Sigmoid colon (tissue), 6 donors: ENCODE measurements at regions not wholly inside any gene's neighbourhood (a gene's known extent, or its start where the extent isn't known, plus 50 kb on each side); places are given as distances from the start of the nearest gene placed in this dataset.
"Not testable (repeated sequence)": the region's sequence is repeated elsewhere in the genome, so short reads cannot be mapped to it uniquely, and the experiment has no call there.

Source experiments
- DNase-seq: peaks from one replicate; pipeline ENCODE4 v3.0.0-alpha.2; 2019
- H3K27ac ChIP-seq, 4 donors: fragments of 200-600 bp; sonication (generic); one replicate each; pipeline ENCODE4 v1.5.1; 2016 to 2019; ENCODE audit warnings: mild to moderate bottlenecking in 1 of 4
- H3K27me3 ChIP-seq, 3 donors: fragments of 200-600 bp; sonication (generic); one replicate each; pipeline ENCODE4 v1.5.1; 2019; ENCODE audit warnings: mild to moderate bottlenecking in 1 of 3
- H3K36me3 ChIP-seq, 4 donors: fragments of 200-600 bp; sonication (generic); one replicate each; pipeline ENCODE4 v1.5.1; 2016 to 2019
- H3K4me1 ChIP-seq, 4 donors: fragments of 200-600 bp; sonication (generic); one replicate each; pipeline ENCODE4 v1.5.1; 2017 to 2019
- H3K4me3 ChIP-seq, 4 donors: fragments of 200-600 bp; sonication (generic); one replicate each; pipeline ENCODE4 v1.5.1; 2017 to 2019; ENCODE audit warnings: mild to moderate bottlenecking in 2 of 4, moderate library complexity in 1 of 4
- H3K9me3 ChIP-seq, 4 donors: fragments of 200-600 bp in 3 of 4; sonication (generic) in 3 of 4; one replicate each; pipeline versions ENCODE4 v1.5.1 to v1.6.1; 2013 to 2019
- EP300 ChIP-seq, 4 donors: sonication (generic); formaldehyde crosslinking; IDR thresholded peaks; one replicate each; pipeline ENCODE4 v1.6.1; 2017; ENCODE audit warnings: antibody characterized with exemption in 4 of 4
- POLR2A ChIP-seq, 2 donors: fragments of 450-650 bp; IDR thresholded peaks; one replicate each; pipeline ENCODE4 v1.6.1; 2016; ENCODE audit warnings: antibody characterized with exemption in 2 of 2, mild to moderate bottlenecking in 2 of 2, moderate library complexity in 2 of 2
- POLR2AphosphoS5 ChIP-seq, 4 donors: sonication (generic); formaldehyde crosslinking; IDR thresholded peaks; one replicate each; pipeline ENCODE4 v1.6.1; 2017; ENCODE audit warnings: antibody characterized with exemption in 4 of 4
- WGBS, 2 donors: extraction: QIAGEN DNeasy Blood & Tissue Kit; methylation state at CpG; one replicate each; pipeline ENCODE4 v1.1.7; 2013; 5-methylcytosine and 5-hydroxymethylcytosine counted together
- intact Hi-C: fragments of 100-400 bp; cut with DNase I; formaldehyde crosslinking; loops from one replicate; pipeline ENCODE4 v1.15.1; 2023
- TF ChIP-seq, protein P1 (sequence below), 4 experiments: fragments of 450-650 bp in 3 of 4; fragments of 200-600 bp in 1 of 4; IDR thresholded peaks; one replicate each; pipeline ENCODE4 v1.5.1; 2016 to 2019; ENCODE audit warnings: antibody characterized with exemption in 4 of 4, mild to moderate bottlenecking in 3 of 4, moderate library complexity in 2 of 4
- donor health status: healthy with polysubstance abuse.
- donor health status: healthy.

DNA sequence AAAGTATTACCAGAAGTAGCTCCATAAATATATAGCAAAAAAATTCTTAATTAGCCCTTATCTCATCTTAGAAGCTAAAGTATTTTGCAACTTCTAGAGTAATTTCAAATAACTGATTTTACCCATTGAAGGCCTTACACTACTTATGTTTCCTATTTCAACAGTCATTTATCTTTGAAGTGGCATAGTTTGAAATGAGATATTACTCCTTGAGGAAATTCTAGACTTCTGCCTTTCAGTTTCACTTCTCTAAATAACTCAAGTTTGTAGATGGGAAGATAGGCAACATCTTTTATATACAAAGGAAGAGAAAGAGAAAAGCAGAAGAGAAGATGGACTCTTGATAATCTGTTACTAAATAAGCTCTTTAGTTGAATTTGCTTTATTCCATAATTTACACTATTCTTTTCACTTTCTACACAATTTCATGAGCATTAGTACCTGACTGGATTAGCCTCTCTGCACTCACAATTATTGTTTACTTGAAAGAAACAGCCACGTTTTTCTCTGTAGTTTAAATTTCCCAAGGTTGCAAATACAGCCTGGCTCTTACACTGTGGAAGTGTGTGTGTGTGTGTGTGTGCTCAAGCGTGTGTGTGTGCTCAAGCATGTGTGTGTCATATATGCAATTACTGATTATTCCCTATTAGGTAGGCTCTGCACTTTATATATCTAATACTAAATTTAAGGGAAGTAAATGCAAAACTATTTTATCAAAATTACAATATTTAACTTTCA lies 60.6 kb upstream of the EMB start:
- DNase-seq, result no peak
- Histone ChIP-seq H3K36me3 (no peaks in the 10 kb centered on the region), H3K9me3 (no peaks in the 10 kb centered on the region), H3K27me3 (no peaks in the 10 kb centered on the region), H3K4me1 (no peaks in the 10 kb centered on the region), H3K4me3 (no peak overlapping the region), H3K27ac (no peak overlapping the region)
- TF ChIP-seq POLR2AphosphoS5 (IDR thresholded peaks at IDR 0.05) (no peak), POLR2A (IDR thresholded peaks at IDR 0.05) (no peak), EP300 (IDR thresholded peaks at IDR 0.05) (no peak)
- TF ChIP-seq, protein P1, sequence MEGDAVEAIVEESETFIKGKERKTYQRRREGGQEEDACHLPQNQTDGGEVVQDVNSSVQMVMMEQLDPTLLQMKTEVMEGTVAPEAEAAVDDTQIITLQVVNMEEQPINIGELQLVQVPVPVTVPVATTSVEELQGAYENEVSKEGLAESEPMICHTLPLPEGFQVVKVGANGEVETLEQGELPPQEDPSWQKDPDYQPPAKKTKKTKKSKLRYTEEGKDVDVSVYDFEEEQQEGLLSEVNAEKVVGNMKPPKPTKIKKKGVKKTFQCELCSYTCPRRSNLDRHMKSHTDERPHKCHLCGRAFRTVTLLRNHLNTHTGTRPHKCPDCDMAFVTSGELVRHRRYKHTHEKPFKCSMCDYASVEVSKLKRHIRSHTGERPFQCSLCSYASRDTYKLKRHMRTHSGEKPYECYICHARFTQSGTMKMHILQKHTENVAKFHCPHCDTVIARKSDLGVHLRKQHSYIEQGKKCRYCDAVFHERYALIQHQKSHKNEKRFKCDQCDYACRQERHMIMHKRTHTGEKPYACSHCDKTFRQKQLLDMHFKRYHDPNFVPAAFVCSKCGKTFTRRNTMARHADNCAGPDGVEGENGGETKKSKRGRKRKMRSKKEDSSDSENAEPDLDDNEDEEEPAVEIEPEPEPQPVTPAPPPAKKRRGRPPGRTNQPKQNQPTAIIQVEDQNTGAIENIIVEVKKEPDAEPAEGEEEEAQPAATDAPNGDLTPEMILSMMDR (IDR thresholded peaks at IDR 0.05), result no peak
- intact Hi-C loops, result no loop called here
- WGBS, 2 donors, result 36% methylated on average over 2 of the region's 2 CpGs

DNA sequence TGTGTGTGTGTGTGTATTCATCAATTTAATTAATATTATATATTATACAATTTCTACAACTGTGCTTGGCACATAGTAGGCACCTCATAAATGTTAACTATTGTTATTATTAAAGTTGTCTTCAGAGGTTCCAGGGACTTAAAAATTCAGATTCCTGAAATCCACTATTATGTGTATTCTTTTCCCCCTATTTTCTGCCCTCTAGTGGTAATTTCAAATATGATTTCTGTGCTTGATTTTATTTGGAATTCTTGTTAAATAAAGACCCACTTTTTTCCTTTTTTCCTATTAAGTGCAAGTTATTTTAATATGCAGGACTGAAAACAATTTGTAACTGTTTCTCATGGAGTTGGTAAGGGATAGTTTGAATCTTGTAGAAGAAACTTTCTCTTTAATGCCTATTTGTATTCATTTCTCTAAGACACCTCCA lies 72.0 kb upstream of the EMB start:
- H3K9me3 ChIP-seq, H3K27ac ChIP-seq, DNase-seq, intact Hi-C loops, H3K4me3 ChIP-seq, H3K4me1 ChIP-seq, H3K36me3 ChIP-seq, H3K27me3 ChIP-seq: not testable (repeated sequence)
- TF ChIP-seq, protein P1 (IDR thresholded peaks at IDR 0.05), result peak in 1 of 4 experiments; percentile 26

DNA sequence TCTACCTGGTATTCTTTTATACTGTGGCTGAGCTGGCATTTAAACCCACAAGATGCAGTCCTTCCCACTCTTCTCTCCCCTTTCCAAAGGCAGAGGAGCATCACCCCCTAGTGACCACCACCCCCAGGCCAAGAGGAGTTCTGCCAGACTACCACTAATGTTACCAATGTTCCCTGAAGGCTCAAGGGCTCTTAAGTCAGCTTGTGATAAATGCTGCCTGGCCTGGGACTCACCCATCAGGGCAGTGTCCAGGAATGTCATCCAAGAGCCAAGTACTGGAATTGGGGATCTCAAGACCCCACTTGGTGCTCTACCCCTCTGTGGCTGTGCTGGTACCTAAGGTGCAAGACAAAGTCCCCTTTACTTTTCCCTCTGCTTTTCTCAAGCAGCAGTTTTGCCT lies 80.0 kb upstream of the EMB start:
- H3K9me3 ChIP-seq, H3K27ac ChIP-seq, intact Hi-C loops, H3K4me1 ChIP-seq, H3K4me3 ChIP-seq, H3K36me3 ChIP-seq, DNase-seq, H3K27me3 ChIP-seq: not testable (repeated sequence)

DNA sequence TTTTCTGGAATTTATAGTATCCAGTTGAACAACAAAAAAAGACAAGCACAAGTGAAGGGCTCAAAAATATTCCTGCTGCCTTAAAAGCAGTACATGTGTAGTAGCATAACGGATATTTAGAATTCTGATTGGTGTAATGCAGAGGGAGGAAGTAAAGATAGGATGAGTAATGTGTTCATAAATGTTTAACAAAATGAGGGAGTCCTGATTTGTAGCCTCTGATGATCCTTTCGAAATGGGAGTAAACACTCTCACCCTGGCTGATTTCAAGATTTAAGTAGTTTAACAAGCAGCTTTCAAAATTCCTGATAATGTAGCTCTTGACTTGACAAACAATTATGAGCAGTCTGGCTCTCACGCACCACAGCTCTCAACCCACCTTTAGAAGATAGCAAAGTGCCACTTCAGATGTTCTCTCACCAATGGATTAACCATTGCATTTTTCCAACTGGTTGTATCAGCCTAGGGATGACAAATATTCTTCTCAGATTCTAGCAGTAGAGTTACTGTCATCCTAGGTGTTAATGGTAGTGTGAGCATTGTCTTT lies 86.5 kb upstream of the EMB start:
- H3K4me3 ChIP-seq, DNase-seq, H3K27ac ChIP-seq, H3K36me3 ChIP-seq, H3K27me3 ChIP-seq, H3K4me1 ChIP-seq, H3K9me3 ChIP-seq, intact Hi-C loops: not testable (repeated sequence)
- WGBS, 2 donors, result 43 to 79% methylated on average over 3 of the region's 3 CpGs

DNA sequence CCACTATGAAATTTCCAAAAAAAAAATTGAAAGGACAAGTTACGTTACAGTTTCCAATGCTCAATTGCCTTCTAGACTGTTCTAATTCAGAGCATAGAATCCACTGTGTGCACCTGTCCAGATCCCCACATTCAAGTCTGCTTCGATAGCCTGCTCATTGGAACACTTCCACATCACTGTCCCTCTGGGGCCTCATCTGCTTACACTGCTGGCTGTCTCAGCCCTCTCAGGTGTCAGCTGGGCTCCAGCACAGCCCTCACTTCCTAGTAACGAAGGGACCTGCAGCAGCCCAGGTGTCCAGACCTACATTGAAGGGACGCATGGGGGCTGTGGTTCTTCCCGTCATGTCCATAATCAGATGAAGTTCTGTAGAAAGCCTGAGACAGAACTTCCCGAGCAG lies 94.3 kb upstream of the EMB start:
- H3K27ac ChIP-seq, result no peak overlapping the region
- no peaks in the 10 kb centered on the region for H3K27me3 ChIP-seq
- 71 to 81% methylated on average over 6 of the region's 6 CpGs for WGBS, 2 donors
- H3K36me3 ChIP-seq, result no peaks in the 10 kb centered on the region
- no peaks in the 10 kb centered on the region for H3K4me1 ChIP-seq
- no peaks in the 10 kb centered on the region for H3K9me3 ChIP-seq
- no peak overlapping the region for H3K4me3 ChIP-seq
- TF ChIP-seq POLR2AphosphoS5 (IDR thresholded peaks at IDR 0.05) (no peak), POLR2A (IDR thresholded peaks at IDR 0.05) (no peak), EP300 (IDR thresholded peaks at IDR 0.05) (no peak)
- TF ChIP-seq, protein P1 (IDR thresholded peaks at IDR 0.05), result no peak
- intact Hi-C loops, result no loop called here
- DNase-seq, result no peak

DNA sequence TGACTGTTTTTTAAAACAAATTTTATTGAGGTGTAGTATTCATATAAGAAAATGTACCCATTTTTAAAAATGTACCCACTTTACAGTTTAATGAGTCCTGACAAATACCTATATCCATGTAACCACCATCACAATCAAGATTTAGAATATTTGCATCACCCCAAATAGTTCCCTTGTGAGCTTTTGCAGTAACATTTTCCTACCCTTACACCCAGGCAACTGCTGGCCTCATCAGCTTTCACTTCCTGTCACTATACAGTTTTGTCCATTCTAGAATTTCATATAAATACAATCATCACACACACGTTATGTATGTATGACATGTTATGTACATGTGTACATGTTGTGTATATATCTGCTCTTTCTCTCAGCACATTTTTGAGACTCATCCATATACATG lies 96.4 kb upstream of the EMB start:
- 58 to 70% methylated on average over 1 of the region's 1 CpG for WGBS, 2 donors

More for the DNA sequence above, 96.4 kb upstream of the EMB start:
- H3K27ac ChIP-seq, H3K27me3 ChIP-seq, H3K36me3 ChIP-seq, DNase-seq, H3K4me3 ChIP-seq, intact Hi-C loops, H3K9me3 ChIP-seq, H3K4me1 ChIP-seq: not testable (repeated sequence)
